ENCODE measurements at regions not wholly inside any gene's neighbourhood (a gene's known extent, or its start where the extent isn't known, plus 50 kb on each side); places are given as distances from the start of the nearest gene placed in this dataset.
A peak's percentile ranks its signal among the peaks of the same experiment; 100 is the strongest.

DNA sequence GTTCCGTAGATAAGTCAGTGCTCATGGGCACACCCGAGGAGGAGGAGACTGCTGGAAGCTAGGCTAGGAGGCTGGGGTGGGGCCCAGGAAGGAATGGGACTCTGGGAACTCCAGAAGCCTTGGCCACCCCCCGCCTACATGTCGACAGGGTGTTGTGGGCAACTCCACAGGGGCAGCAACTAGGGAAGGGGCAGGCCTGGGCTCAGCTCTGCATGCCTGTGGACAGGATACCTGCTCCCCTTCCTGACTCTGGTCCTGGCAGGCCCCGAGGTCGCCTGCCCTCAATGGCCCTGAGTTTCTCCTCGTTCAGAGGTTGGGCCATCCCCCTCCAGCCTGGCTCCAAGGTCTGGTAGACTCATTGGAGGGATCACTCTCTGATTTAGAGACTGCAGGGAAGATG, 138.9 kb upstream of the LINGO1 start:
- FAIRE-seq (no peak), DNase-seq (ENCODE audit: insufficient read length, low spot score) (no peak)
- no peak for TF ChIP-seq POLR2A (IDR thresholded peaks at IDR 0.05; ENCODE audit: low read depth, low read length)

GRCh38 chr15:77769700-77770099, 137.0 kb upstream of the LINGO1 start:
- TF ChIP-seq POLR2A (IDR thresholded peaks at IDR 0.05; ENCODE audit: low read depth, low read length), result no peak
- no peak for FAIRE-seq
- DNase-seq (ENCODE audit: insufficient read length, low spot score), result no peak

DNA sequence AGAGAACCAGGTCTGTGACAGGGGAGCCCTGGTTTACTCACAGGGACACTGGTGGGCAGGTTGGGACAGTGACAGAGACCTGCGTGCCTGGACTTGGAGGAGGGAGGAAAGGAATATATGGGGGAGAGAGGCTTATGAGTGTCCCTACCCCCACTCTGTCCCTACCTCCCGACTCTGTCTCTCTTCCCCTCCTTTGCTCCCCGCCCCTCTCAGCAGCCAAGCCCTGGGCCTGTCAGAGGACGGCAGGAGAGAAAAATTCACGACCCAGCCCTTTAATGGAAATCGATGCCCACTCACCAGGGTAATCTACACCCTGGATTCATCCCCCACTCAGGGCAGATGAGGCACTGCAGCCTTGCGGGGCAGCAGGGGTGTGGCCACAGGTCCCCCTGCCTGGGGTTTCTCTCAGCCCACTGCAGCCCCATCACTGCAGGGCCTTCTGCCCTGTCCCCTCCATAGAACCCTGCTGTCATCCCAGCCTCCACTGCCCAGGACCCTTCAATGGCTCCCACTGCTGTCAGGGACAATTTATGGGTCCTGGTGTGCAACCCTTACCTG, 135.9 kb upstream of the LINGO1 start:
- TF ChIP-seq POLR2A (IDR thresholded peaks at IDR 0.05; ENCODE audit: low read depth, low read length), result no peak
- DNase-seq (ENCODE audit: insufficient read length, low spot score), result no peak
- FAIRE-seq, result no peak

- TF ChIP-seq POLR2A (IDR thresholded peaks at IDR 0.05; ENCODE audit: low read depth, low read length), result no peak
- no peak for DNase-seq (ENCODE audit: insufficient read length, low spot score)
- no peak for FAIRE-seq
Observed at GRCh38 chr15:77768107-77768506, 135.4 kb upstream of the LINGO1 start.

GRCh38 chr15:77764095-77764494, 131.4 kb upstream of the LINGO1 start:
- FAIRE-seq, result no peak
- no peak for DNase-seq (ENCODE audit: insufficient read length, low spot score)
- TF ChIP-seq POLR2A (IDR thresholded peaks at IDR 0.05; ENCODE audit: low read depth, low read length), result no peak

- DNase-seq (ENCODE audit: insufficient read length, low spot score) (no peak), FAIRE-seq (no peak)
- TF ChIP-seq POLR2A (IDR thresholded peaks at IDR 0.05; ENCODE audit: low read depth, low read length), result no peak
Observed at GRCh38 chr15:77762747-77763355, 130.1 kb upstream of the LINGO1 start.

DNA sequence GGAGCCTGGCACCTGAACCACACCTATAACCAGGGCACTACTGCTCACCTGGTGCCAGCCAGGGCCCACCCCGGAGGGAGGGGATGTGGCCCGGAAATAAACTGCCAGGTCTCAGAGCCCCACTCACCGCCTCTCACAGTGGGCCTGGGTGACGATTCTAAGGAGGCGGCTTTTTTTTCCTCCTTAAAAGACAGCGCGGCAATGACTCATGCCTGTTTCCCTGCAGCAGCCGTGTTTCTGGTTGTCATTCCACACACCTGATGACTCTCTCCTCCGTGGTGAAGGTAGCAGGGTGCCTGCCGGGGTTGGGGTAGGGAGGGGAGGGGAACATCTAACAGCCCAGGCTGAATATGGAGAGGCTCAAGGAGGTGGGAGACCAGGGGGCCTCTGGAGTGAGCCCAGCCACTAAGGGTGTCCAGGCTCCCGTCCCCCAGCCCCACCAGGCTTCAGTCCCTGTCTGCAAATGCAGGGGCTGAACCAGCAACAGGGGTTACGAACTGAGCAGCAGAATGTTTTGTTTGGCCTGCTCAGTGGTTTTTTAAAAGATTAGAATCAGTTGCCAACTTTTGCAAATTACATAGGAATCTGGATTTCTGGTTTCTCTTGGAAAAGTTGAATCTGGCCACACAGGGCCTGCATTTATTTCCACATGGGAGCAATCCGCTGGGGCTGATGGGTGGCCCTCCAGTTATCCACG, 127.3 kb upstream of the LINGO1 start:
- FAIRE-seq (no peak), DNase-seq (ENCODE audit: insufficient read length, low spot score) (no peak)
- no peak for TF ChIP-seq POLR2A (IDR thresholded peaks at IDR 0.05; ENCODE audit: low read depth, low read length)

DNA sequence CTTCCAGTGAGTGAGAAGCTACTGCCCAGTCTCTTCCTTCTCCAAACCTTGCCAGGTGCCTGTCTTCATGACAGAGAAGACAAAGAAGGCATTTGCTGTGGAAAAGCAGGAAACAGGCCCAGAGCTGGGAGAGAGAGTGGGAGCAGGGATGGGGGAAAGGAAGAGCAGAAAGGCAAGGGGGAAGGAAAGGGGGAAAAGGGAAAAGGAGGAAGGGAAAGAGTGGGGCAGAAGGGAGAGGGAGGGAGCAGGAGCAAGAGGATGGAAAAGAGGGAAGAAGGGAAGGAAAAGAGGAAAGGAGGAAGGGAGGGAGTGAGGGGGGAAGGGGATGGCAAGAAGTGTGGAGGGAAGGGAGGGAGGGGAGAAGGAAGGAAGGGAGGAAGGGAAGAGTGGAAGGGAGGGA, 121.2 kb upstream of the LINGO1 start:
- FAIRE-seq (no peak), DNase-seq (ENCODE audit: insufficient read length, low spot score) (no peak)
- no peak for TF ChIP-seq POLR2A (IDR thresholded peaks at IDR 0.05; ENCODE audit: low read depth, low read length)

DNA sequence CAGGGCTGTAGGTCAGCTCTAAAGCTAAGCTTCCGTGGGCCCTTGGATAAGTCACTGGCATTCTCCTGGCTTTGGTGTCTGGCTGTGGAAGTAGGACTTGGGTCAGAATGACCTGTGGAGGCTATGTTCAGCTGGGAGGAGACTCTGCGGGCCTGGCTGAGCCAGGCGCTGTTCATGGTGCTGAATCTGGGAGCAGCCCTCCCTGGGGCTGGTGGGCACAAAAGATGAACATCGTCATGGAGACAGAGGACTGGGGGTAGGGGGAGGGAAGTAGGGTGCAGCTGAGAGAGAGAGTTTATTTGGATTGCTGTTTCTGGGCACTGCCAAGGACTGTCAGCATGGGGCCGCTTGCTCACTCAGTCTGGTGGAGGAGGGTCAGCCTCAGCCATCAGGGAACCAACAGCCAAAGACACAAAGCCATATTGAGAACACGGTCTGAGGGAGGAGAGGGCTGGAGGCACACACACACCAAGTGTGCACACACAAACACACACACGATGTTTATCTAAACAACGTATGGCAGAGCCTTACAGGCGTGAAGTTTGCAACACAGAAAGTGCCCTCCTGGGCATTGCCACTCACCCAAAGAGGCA, 120.7 kb upstream of the LINGO1 start:
- peak; percentile 16 for DNase-seq (ENCODE audit: insufficient read length, low spot score)
- TF ChIP-seq POLR2A (IDR thresholded peaks at IDR 0.05; ENCODE audit: low read depth, low read length), result no peak
- FAIRE-seq, result no peak

- no peak for FAIRE-seq
- TF ChIP-seq POLR2A (IDR thresholded peaks at IDR 0.05; ENCODE audit: low read depth, low read length), result no peak
- no peak for DNase-seq (ENCODE audit: insufficient read length, low spot score)
Observed at GRCh38 chr15:77749998-77750540, 117.4 kb upstream of the LINGO1 start.

GRCh38 chr15:77749236-77749997, 116.7 kb upstream of the LINGO1 start:
- no peak for TF ChIP-seq POLR2A (IDR thresholded peaks at IDR 0.05; ENCODE audit: low read depth, low read length)
- DNase-seq (ENCODE audit: insufficient read length, low spot score), result no peak

DNA sequence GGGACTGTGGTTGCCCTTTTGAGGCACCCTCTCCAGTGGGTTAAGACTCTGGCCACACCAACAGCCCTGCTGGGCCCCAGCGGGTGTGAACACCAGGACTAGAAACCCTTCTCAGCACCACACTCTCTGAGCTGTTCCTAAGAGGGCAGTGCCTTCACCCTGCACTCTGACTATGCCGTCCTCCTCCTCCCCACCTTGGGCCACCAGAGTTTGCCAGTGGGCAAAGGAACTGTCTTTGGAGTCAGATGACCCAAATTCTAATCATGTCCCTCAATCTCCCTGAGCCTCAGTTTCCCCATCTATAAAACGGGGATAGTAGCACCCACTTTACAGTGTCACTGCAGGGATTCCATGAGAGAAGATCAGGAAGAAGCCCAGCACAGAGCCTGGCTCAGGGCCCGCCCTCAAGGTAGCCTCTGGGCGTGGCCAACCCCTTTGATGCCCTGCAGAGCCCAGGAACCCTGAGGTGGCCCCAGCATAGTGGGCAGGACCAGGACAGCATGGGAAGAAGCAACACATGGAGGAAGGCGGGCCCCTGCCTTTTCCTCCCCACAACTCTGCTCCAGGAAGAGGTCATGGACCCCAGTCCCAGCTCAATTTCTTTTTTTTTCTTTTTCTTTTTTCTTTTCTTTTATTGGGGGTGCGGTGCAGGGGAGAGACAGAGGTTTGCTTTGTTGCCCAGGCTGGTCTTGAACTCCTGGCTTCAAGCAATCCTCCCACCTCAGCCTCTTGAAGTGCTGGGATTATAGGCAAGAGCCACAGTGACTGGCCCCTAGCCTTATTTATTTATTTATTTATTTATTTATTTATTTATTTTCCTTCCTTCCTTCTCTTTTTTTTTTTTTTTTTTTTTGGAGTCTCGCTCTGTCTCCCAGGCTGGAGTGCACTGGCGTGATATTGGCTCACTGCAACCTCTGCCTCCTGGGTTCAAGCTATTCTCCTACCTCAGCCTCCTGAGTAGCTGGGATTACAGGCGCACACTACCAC, 115.7 kb upstream of the LINGO1 start:
- DNase-seq (ENCODE audit: insufficient read length, low spot score), result peak; percentile 15
- no peak for FAIRE-seq
- no peak for TF ChIP-seq POLR2A (IDR thresholded peaks at IDR 0.05; ENCODE audit: low read depth, low read length)

More at GRCh38 chr15:77749236-77749997, 116.7 kb upstream of the LINGO1 start:
- no peak for FAIRE-seq
